IMR-90 (cell line): ENCODE measurements at regions not wholly inside any gene's neighbourhood (a gene's known extent, or its start where the extent isn't known, plus 50 kb on each side); places are given as distances from the start of the nearest gene placed in this dataset.

Experiments used
- ATAC-seq: fragments of 200-7000 bp; cut with Tn5 transposase; 2 replicates; pipeline ENCODE4 v1.9.1; 2020; ENCODE audit warnings: low read depth, mild to moderate bottlenecking, moderate library complexity
- BruUV-seq: library from RNA; stranded (reverse); fragments of 400-500 nt; replicated peaks from 2 replicates; lab custom pipeline; 2021; lab: Mats Ljungman, UMichigan
- CTCF ChIA-PET: fragments of 300-600 bp; formaldehyde crosslinking; extraction: SDS; loops from one replicate; lab custom pipeline; 2021; ENCODE audit warnings: antibody characterized with exemption; lab: Yijun Ruan, JAX
- POLR2A ChIA-PET: fragments of 300-600 bp; sonication (Branson Sonifier 250); formaldehyde crosslinking; loops from one replicate; lab custom pipeline; 2022; ENCODE audit warnings: antibody characterized with exemption; ENCODE audit not compliant: unreplicated experiment; lab: Charles Lee
- DNase-seq: peaks from one replicate; pipeline ENCODE4 v3.0.0; 2013
- H2AFZ ChIP-seq: replicated peaks from 2 replicates; pipeline ENCODE3; 2013; ENCODE audit warnings: low read length, mild to moderate bottlenecking; ENCODE audit not compliant: poor library complexity
- H2AK5ac ChIP-seq: 2 replicates; pipeline ENCODE4 v1.6.1; 2013; ENCODE audit warnings: low read depth, low read length, inconsistent platforms
- H2AK9ac ChIP-seq: replicated peaks from 2 replicates; pipeline ENCODE3; 2013; ENCODE audit warnings: mild to moderate bottlenecking, low read depth, low read length, moderate library complexity; ENCODE audit not compliant: poor library complexity
- H2BK120ac ChIP-seq: 2 replicates; pipeline ENCODE4 v1.6.1; 2013; ENCODE audit warnings: low read depth, low read length, inconsistent platforms
- H2BK15ac ChIP-seq: 3 replicates; pipeline ENCODE4 v1.6.1; 2013; ENCODE audit warnings: low read depth, low read length, inconsistent platforms
- H2BK20ac ChIP-seq: 2 replicates; pipeline ENCODE4 v1.6.1; 2013; ENCODE audit warnings: low read depth, mild to moderate bottlenecking, inconsistent platforms, low read length, moderate library complexity
- H2BK5ac ChIP-seq: 2 replicates; pipeline ENCODE4 v1.6.1; 2013; ENCODE audit warnings: mild to moderate bottlenecking, low read depth, low read length, inconsistent platforms; ENCODE audit not compliant: poor library complexity, severe bottlenecking
- H3K14ac ChIP-seq: replicated peaks from 2 replicates; pipeline ENCODE4 v1.6.1; 2013; ENCODE audit warnings: low read depth, low read length, inconsistent platforms
- H3K18ac ChIP-seq: 2 replicates; pipeline ENCODE4 v1.6.1; 2013; ENCODE audit warnings: low read depth, low read length, control low read depth
- H3K23ac ChIP-seq: 2 replicates; pipeline ENCODE4 v1.6.1; 2013; ENCODE audit warnings: low read depth, low read length, inconsistent platforms
- H3K27ac ChIP-seq: 2 replicates; pipeline ENCODE4 v1.5.1; 2013; ENCODE audit warnings: mild to moderate bottlenecking, control low read depth, low read length; ENCODE audit not compliant: insufficient read depth
- H3K27me3 ChIP-seq: 2 replicates; pipeline ENCODE4 v1.6.1; 2013; ENCODE audit warnings: low read length; ENCODE audit not compliant: control insufficient read depth, insufficient read depth
- H3K36me3 ChIP-seq: 2 replicates; pipeline ENCODE4 v1.6.1; 2013; ENCODE audit warnings: low read length, mixed read lengths; ENCODE audit not compliant: control insufficient read depth, insufficient read depth
- H3K4ac ChIP-seq: 2 replicates; pipeline ENCODE4 v1.6.1; 2013; ENCODE audit warnings: low read depth, low read length, inconsistent platforms
- H3K4me1 ChIP-seq: 2 replicates; pipeline ENCODE4 v1.6.1; 2013; ENCODE audit warnings: low read length, mixed read lengths; ENCODE audit not compliant: control insufficient read depth, insufficient read depth
- H3K4me2 ChIP-seq: 2 replicates; pipeline ENCODE4 v1.6.1; 2013; ENCODE audit warnings: low read depth, mild to moderate bottlenecking, control low read depth, low read length, moderate library complexity
- H3K4me3 ChIP-seq: 2 replicates; pipeline ENCODE4 v1.5.1; 2013; ENCODE audit warnings: low read depth, mild to moderate bottlenecking, control low read depth, low read length, moderate library complexity; ENCODE audit not compliant: insufficient read depth
- H3K56ac ChIP-seq: 2 replicates; pipeline ENCODE4 v1.6.1; 2013; ENCODE audit warnings: low read length, inconsistent platforms; ENCODE audit not compliant: insufficient read depth; ENCODE audit errors: extremely low read depth
- H3K79me1 ChIP-seq, 2 experiments: 2 replicates each; pipeline ENCODE4 v1.6.1; 2013; ENCODE audit warnings: low read length in 2 of 2, inconsistent platforms in 1 of 2, low read depth in 1 of 2
- H3K9ac ChIP-seq: 2 replicates; pipeline ENCODE4 v1.6.1; 2013; ENCODE audit warnings: low read depth, low read length, control low read depth
- H3K9me1 ChIP-seq: 2 replicates; pipeline ENCODE4 v1.6.1; 2013; ENCODE audit warnings: low read length, inconsistent platforms; ENCODE audit not compliant: insufficient read depth
- H3K9me3 ChIP-seq: 2 replicates; pipeline ENCODE4 v1.6.1; 2013; ENCODE audit warnings: low read length; ENCODE audit not compliant: control insufficient read depth, insufficient read depth
- H4K20me1 ChIP-seq: 2 replicates; pipeline ENCODE4 v1.6.1; 2013; ENCODE audit warnings: low read length, inconsistent platforms; ENCODE audit not compliant: insufficient read depth
- H4K5ac ChIP-seq: 2 replicates; pipeline ENCODE4 v1.6.1; 2013; ENCODE audit warnings: mild to moderate bottlenecking, low read depth, low read length, control low read depth
- H4K8ac ChIP-seq, 2 experiments: 2 replicates each; pipeline ENCODE4 v1.6.1; 2013; ENCODE audit warnings: low read depth in 2 of 2, low read length in 2 of 2, control low read depth in 1 of 2, inconsistent platforms in 1 of 2
- H4K91ac ChIP-seq: 2 replicates; pipeline ENCODE4 v1.6.1; 2013; ENCODE audit warnings: low read depth, low read length, inconsistent platforms; ENCODE audit not compliant: insufficient read depth
- CEBPB ChIP-seq: IDR thresholded peaks from 2 replicates; pipeline ENCODE4 v1.6.1; 2012; ENCODE audit warnings: low read depth, low read length, improper control_type of control experiment
- CHD1 ChIP-seq: IDR thresholded peaks from 2 replicates; pipeline ENCODE4 v1.6.1; 2012; ENCODE audit warnings: low read depth, low read length, improper control_type of control experiment
- FOS ChIP-seq: fragments of 150-350 bp; IDR thresholded peaks from 2 replicates; pipeline ENCODE4 v1.6.1; 2016; ENCODE audit warnings: low read depth, low read length
- NFE2L2 ChIP-seq: fragments of 150-350 bp; IDR thresholded peaks from 2 replicates; pipeline ENCODE4 v1.6.1; 2016; ENCODE audit warnings: low read depth, mild to moderate bottlenecking, low read length
- POLR2A ChIP-seq: IDR thresholded peaks from 2 replicates; pipeline ENCODE4 v1.6.1; 2012; ENCODE audit warnings: mild to moderate bottlenecking, low read depth, low read length
- RAD21 ChIP-seq: IDR thresholded peaks from 2 replicates; pipeline ENCODE4 v1.6.1; 2012; ENCODE audit warnings: low read length, improper control_type of control experiment
- RCOR1 ChIP-seq: IDR thresholded peaks from 2 replicates; pipeline ENCODE4 v1.6.1; 2012; ENCODE audit warnings: mild to moderate bottlenecking, low read length, improper control_type of control experiment; ENCODE audit not compliant: insufficient replicate concordance
- RFX5 ChIP-seq: IDR thresholded peaks from 2 replicates; pipeline ENCODE4 v1.8.0; 2012; ENCODE audit warnings: low read depth, mild to moderate bottlenecking, low read length, moderate library complexity
- WGBS, 2 experiments: methylation state at CpG; one replicate each; pipeline versions ENCODE4 v1.1.5 to v1.1.7; 2013; ENCODE audit warnings: missing lambda C conversion rate in 2 of 2; ENCODE audit not compliant: insufficient read length in 1 of 2; ENCODE audit errors: extremely low coverage in 2 of 2; 5-methylcytosine and 5-hydroxymethylcytosine counted together
- dilution Hi-C: fragments of 300-500 bp; cut with HindIII; formaldehyde crosslinking; loops from one replicate; pipeline ENCODE4 v1.14.3; 2018; ENCODE audit warnings: low sequenced_read_pairs; ENCODE audit not compliant: unreplicated experiment
- in situ Hi-C: fragments of 300-500 bp; cut with MboI; formaldehyde crosslinking; loops from 3 replicates; pipeline ENCODE4 v1.14.3; 2019; ENCODE audit warnings: low sequenced_read_pairs, inconsistent platforms, mixed read lengths
- intact Hi-C: fragments of 100-400 bp; cut with micrococcal nuclease; formaldehyde crosslinking; loops from 2 replicates; pipeline ENCODE4 v1.10.0; 2022
- TF ChIP-seq, protein P1 (sequence below): fragments of 150-350 bp; IDR thresholded peaks from 2 replicates; pipeline ENCODE4 v1.6.1; 2017; ENCODE audit warnings: mild to moderate bottlenecking, antibody characterized with exemption, low read length, low read depth

DNA sequence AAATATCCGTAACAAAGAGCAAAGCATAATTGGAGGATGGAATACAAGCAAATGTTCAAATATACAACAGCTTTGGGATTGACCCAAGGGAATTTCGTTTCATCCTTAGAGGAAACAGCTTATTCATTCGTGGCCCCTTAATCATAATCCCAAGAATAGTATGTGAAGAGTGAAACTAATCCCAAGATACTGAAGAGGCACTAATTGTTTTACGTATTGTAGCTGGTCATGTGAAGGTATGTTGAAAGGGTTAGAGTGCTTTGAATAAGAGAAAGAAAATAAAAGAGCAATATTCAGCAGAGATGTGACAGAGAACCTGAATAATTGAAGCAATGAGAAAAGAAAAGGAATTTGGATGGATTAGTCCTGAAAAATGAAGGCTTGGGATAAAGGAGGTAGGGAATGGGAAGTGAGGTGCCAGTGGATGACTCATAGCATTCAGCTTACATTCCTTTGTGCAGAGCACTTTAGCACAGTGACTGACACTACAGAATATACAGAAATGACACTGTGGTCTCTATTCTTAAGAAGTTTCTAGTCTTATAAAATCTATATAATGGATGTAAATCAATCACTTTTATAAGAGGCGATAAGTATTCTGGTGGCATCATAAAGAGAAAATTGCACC is 221.9 kb downstream of the TLR4 start:
- TF ChIP-seq, protein P1, sequence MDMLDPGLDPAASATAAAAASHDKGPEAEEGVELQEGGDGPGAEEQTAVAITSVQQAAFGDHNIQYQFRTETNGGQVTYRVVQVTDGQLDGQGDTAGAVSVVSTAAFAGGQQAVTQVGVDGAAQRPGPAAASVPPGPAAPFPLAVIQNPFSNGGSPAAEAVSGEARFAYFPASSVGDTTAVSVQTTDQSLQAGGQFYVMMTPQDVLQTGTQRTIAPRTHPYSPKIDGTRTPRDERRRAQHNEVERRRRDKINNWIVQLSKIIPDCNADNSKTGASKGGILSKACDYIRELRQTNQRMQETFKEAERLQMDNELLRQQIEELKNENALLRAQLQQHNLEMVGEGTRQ, result no peak
- TF ChIP-seq NFE2L2 (no peak), RCOR1 (no peak), CHD1 (no peak), POLR2A (no peak), RFX5 (no peak), RAD21 (no peak), FOS (no peak), CEBPB (no peak)
- Histone ChIP-seq H3K14ac (no peak overlapping the region), H3K9me1 (no peaks in the 10 kb centered on the region), H3K27me3 (no peaks in the 10 kb centered on the region), H3K56ac (no peak overlapping the region), H2BK5ac (no peak overlapping the region), H3K9ac (no peak overlapping the region), H4K8ac (no peak overlapping the region), H3K79me1 (no peaks in the 10 kb centered on the region), H3K36me3 (no peaks in the 10 kb centered on the region), H4K20me1 (no peaks in the 10 kb centered on the region), H3K9me3 (peaks cover 7% of the 10 kb centered on the region), H3K4me1 (no peaks in the 10 kb centered on the region), H3K4ac (no peak overlapping the region), H2BK120ac (no peak overlapping the region), H2BK15ac (no peak overlapping the region), H2AK5ac (no peak overlapping the region), H4K5ac (no peak overlapping the region), H3K4me3 (no peak overlapping the region), H2BK20ac (no peak overlapping the region), H3K27ac (no peak overlapping the region), H3K4me2 (no peak overlapping the region), H3K23ac (no peak overlapping the region), H2AFZ (no peak overlapping the region), H3K18ac (no peak overlapping the region), H2AK9ac (no peak overlapping the region), H4K91ac (no peak overlapping the region)
- POLR2A ChIA-PET, result no interaction called here
- 40% methylated on average over 1 of the region's 5 CpGs; no CpG with 5 or more reads in 1 of the 2 experiments for WGBS, 2 experiments
- intact Hi-C loops, result no loop called here
- DNase-seq, result no peak
- dilution Hi-C loops, result no loop called here
- in situ Hi-C loops, result no loop called here
- CTCF ChIA-PET, result interaction anchor here (0.7 kb wide), 1 partner anchor 45 kb away, joined by 3 read pairs; no protein-coding TSS in a partner anchor
- no TSS peak for BruUV-seq
- no peak for ATAC-seq
